Hematopoietic multipotent progenitor cell treated with erythropoietin and hydrocortisone succinate and interleukin-3 and kit ligand, for 8 days (in vitro differentiated cells): ENCODE measurements at regions not wholly inside any gene's neighbourhood (a gene's known extent, or its start where the extent isn't known, plus 50 kb on each side); places are given as distances from the start of the nearest gene placed in this dataset.

Experiments
- DNase-seq: peaks from one replicate; pipeline ENCODE4 v3.0.0-alpha.2; 2015

DNA sequence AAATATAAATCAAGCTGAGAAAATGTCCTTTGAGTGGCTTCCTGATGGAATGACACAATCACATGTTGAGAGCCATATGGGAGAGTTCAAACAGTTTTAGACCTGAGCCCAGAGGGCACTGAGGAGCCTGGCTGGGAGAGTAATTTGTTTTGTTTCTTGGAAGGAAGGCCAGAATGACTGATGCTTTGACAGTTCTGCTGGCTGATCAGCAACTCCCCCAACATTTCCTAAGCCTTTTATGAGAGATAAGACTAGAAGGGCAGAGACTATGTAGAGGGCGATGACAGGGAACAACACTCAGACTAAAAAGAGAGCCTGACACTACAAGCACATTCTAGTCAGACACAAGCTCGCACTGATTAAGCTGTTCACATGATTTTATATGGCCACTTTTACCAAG is 169.2 kb downstream of the COX7C start:
- no peak for DNase-seq

DNA sequence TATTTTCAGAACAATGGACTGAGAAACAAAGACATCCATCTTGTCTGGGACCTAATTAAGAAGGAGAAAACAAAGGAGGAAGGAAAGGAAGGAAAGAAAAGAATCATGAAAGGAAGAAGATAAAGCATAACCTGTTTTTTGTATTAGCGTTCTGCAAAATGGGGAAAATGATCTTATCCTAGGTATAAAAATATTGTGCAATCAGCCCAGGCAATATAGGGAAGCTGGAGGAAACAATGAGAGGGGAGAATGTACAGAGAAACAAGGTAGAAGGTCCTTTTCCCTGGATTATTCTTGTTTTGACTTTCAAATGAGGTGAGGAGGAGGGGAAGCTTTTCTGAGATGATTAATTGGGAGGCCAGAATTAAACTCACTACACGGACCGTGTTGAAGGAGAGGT is 177.9 kb downstream of the COX7C start:
- DNase-seq = no peak

DNA sequence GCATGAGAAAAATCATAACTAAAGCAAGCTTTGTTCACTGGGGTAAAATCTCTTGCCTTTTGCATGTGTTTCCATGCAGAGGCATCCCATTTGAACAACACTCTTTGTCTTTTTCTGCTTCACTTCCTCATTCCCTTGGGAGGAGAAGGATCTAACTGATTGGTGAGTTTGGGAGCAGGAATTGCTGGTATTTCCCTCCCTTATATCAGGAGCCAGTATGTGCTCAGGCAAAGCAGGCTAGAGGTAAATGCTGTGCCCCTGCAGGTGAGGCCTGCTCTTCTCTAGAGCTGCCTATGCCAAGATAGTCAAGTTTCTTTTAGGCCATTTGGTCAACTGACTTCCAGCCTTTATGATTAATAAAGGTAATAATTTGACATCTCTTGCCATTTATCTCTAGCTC is 179.9 kb downstream of the COX7C start:
- no peak for DNase-seq

DNA sequence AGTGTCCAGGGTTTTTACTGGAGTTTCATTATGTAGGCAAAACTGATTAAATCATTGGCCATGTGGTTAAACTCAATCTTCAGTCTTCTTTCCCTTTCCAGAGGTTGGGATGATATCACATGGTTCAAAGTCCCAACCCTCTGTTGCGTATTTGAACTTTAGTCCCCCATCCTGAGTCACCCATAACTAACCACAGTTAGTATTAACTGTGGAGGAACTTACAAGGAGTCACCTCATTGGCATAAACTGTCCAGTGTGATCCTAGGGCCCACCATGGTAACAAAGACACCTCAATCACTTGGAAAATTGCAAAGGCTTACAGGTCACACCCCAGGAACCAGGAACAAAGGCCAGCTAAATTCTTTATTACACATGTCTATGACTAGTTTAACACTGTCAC is 188.5 kb downstream of the COX7C start:
- no peak for DNase-seq

DNA sequence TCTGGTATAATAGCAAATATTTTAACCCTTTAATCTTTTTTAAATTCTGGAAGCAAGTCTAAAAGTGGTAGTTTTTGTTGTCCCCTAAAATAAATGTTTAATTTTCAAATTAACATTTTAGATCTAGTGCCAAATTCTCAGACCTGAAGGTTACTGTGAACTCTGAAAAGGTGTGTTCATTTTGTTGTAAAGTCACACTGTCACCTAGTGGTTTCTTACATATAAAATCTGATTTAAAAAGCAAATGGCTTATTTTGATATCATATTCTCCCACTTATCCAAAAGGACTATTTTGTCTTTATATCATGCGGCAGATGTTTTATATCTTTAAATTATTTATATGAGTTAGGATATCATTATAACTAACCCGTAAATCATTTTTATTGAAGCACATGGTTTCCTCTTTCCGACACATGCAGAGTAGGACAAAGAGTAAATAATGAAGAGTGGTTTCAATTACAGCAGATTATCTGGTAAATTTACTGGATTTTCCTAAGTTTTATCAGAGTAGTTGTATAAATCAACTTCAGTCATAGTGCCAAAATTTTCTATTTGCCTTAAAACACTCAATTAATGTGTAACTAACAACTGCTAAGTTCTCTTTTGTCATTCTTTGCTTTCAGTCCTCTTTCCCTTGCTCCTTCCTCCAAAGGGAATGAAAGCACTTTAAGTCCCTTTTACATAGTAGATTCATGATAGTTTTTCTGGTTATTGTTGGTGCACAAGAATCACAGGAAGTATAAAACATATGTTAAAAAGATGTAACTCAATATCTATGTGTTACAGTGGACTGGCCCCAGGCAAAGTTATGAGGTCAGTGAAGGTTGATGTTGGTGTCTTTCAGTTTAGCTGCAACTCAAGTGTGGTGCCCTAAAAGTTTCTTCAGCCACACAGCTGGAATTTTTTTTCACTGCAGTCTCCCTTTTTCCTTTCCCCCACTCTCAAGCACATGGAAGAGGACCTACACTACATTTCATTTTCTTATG is 189.6 kb downstream of the COX7C start:
- DNase-seq = no peak

DNA sequence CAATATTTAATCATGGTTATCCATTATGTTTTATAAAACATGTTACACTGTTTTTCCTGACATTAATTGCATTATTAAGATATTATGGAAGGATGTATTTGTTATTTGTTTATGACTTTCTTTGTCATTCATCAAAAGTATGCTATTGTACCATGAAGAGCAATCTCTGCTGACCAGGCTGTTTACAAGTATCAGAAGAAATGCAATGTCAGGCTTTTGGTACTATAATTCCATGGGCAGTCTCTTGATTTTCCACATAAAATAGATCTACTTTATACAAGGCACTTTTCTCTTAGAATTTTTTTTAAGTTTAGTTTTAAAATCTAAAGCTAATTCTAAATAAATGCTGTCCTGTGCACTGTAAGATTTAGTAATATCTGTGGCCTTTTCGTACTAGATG is 196.6 kb downstream of the COX7C start:
- DNase-seq = no peak

DNA sequence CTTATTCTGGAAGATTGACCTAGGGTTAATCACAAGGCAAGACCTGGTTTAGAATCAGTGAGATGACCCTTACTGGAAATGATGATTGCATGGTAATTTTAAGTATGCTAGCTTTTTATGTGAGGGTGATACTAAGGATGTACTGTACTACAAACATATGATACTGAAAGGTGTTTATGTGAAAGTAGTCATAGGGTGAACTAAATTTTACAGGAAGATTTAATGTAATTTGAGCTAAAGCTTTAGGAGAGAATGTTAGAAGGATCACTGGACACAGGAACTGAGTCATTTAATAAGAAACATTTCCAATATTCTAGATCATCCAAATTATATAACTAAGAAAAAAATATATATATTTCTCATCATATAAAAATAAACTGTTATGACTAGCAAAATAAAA is 197.2 kb downstream of the COX7C start:
- DNase-seq = no peak

DNA sequence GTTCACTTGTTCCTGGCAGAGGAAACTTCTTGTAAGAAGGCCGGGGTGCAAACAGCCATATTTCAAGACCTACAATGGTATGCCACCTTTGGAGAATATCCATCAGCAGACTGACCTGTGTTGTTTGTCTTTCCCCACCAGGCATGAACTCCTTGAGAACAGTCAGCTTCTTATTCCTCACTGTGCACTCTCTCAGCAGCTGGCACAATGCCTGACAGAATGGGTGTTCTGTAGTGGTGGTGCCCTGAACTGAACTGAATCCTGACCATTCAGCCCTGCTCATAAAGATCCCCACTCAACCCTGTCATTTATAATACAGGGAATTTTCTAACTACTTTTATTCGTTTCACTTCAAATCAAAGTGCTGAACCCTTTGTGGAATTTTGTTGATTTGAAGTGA is 206.9 kb downstream of the COX7C start:
- no peak for DNase-seq

DNA sequence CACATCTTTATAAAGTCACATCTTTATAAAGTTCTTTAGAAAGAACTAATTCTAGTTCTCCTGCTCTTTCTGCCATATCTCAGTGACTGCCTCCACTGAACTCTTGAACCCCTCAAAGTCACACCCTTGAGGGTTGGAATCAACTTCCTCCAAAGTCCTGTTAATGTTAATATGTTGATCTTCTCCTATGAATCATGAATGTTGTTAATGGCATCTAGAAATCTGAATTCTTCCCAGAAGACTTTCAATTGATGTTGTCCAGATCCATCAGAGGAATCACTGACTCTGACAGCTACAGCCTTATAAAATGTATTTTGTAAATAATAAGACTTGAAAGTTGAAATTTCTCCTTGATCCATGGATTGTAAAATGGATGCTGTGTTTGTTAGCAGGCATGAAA is 213.4 kb downstream of the COX7C start:
- DNase-seq = no peak

DNA sequence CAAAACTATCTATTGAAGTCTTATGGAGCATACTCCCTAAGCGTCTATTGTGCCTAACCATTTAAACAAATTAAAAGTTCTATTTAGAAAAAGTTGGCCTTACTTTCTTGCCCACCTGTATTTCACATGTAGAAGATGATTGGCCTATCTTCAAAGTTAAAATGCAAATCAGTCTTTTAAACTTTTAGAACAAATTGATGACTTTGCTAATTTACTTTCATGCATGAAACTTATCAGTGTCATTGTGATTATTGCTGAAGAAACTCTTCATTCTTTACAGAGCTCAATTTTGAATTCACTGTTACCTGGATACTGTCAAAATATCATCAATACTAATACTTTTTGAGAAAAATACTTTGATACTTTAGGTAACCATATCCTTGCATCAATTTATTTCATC is 216.1 kb downstream of the COX7C start:
- DNase-seq = no peak

DNA sequence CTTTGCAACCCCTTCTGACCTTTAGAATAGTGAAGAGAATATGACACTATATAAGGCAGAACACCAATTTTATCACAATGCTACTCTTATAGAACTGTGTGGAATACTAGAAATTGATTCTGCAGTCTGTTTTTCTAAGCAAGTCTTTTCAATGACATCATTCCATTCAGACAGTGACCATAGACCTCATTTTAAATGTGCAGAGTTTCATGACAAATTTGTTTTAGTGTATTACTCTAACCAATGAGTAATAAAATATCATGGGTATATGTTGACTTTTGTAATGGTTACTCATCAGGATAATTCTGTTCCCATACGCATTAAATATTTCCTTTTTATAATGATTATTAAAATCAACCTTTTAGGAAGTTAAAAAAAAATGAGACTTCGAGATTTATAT is 219.9 kb downstream of the COX7C start:
- DNase-seq = no peak

DNA sequence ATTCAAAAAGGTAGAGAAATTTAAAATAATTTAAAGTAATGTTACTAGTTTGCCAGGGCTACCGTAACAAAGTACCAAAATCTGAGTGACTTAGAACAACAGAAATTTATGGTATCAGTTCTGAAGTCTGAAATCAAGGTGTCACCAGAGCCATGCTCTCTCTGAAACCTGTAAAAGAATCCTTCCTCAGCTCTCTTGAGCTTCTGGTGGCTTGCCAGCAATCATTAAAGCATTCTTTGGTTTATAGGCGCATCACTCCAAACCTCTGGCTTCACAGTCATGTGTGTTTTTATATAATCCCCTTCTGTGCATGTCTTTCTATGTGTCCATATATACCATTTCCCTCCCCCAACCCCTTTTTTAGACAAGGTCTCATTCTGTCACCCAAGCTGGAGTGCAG is 220.3 kb downstream of the COX7C start:
- DNase-seq = no peak

DNA sequence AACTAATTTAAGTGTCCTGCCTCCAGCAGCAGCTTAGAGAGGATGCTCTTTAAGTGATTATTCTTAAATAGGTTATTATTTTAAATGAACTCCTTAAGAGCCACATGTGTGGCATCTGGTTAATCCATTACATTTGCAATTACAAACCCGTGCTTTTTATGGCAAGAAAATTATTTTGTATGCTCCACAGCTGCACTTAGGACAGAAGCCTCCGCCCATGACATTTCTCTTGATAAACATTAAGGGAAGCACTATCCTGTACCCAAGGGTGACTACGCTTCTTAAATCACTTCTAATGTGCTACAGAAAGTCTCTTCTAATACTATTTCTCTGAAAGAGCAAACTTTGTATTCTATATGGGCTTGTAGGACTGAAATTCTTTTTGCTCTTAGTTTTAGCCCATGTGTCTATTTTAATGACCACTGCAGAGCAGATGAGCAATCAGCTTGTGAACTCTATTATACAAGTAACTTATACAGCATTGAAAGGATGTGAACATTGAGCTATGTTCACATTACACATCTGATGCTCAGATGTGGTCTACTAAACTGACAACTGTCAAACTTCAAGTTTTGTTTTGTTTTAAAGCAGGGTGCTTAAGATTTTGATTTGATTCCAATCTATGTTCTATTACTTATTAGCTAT is 223.4 kb downstream of the COX7C start:
- no peak for DNase-seq

DNA sequence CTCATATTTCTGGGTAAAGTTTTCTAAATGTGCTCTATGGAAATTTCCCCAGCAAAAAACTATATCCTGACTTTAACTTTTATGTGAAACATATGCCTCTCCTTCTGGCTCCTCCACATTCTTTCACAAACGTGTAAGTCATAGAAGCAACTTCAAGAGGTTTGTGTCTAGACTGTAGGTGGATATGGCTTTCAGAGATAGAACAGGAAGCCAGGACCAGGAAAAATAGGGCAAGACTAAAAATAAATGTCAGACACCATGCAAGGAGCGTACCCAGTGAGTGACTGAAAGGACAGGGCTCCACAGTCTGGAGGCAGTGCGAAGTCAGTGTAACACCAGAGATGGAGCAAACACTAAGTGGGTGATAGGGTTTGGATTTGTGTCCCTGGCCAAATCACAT is 240.7 kb downstream of the COX7C start:
- DNase-seq = no peak

DNA sequence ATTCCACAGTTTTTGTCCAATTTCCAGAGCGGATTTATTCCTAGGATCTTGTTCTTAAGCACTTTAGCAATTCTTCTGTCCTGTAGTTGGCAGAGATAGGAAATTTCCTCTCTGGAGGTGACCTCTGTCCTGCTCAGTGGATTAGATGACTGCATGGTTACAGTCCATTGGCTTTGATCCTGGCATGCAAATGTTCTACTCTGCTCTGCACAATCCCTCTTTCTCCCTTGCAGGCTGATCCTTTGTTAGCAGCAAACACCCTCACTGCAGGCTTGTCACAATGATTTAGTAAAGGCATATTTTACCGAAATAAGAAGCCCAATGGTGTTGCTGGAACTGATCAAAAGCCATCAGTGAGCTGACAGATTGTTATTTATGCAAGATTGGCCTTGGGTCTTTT is 243.8 kb downstream of the COX7C start:
- DNase-seq = no peak

DNA sequence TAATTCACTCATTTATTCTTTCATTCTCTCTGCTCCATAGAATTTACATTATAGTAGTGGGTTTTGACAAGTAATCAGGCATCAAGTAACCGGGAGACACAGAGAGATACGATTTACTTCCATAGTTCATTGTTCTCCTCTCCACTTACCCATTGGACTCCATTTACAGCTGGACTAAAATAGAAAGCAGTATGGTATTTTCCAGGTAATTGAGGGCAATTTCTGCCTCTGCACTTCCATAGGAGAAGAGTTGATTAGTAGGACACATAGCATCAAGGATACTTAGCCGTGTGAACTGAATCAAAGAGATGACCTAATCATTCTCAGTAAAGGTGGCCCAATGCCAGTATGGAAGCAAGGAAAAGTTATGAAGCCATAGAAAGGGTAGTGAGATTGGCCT is 244.4 kb downstream of the COX7C start:
- no peak for DNase-seq

DNA sequence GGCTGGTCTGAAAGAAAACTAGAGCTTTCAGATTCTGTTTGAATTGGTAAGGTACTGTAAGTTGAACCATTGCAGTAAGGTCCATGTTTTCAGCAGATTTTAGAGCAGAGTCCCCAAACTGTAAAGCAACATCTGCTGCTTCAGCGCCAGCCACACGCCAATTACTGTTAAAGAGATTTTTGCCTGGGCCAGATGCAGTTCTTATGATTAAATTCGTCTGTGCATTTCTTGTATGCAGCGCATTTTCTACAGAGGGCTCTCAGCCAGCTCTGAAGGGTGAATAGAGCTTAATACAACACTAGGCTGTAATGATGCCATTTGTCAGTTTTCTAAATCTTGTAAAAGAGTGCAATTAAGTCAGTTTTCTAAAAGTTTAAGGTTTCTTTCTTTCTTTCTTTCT is 246.3 kb downstream of the COX7C start:
- DNase-seq = no peak

DNA sequence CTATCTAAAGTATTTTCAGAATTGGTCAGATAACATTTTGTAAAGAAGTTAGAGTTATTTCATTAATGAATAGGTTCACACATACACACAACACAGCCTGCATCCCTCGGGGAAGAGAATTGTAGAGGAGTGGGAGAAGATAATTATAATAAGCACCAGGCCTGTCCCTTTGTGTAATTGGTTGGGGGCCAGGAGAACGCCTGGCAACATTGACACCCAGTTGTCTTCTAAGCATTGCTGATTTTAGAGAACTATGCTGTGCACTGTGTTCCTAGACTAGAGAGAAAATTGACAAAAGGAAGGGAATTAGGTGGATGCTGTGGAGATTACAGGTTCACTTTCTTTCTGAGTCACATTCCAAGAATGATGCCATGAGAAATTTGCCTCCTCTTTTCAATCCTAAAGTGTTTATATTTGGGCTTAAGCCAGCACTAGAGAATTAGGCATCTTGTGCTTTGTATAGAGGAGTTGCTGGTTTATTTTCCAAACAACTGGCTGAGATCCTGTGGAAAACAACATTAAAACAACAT is 247.6 kb downstream of the COX7C start:
- no peak for DNase-seq

DNA sequence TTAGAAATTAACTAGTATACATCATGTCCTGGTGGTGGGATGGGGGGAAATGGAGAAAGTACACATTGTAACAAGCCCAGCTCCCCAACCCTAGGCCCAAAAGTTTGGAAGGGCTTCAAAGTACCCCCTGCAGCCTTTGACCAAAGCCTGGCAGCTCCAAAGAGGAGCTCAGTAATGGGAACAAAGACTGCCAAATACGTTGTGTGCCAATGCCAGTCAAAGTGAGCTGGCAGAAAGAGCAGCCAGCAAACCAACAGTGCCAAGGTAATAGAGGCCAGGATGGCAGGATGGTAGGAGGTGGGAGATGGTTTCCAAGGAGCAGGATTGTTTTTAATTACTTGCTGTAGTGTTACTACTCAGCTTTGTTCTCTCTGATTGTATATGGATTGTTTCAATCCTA is 248.3 kb downstream of the COX7C start:
- DNase-seq = no peak

DNA sequence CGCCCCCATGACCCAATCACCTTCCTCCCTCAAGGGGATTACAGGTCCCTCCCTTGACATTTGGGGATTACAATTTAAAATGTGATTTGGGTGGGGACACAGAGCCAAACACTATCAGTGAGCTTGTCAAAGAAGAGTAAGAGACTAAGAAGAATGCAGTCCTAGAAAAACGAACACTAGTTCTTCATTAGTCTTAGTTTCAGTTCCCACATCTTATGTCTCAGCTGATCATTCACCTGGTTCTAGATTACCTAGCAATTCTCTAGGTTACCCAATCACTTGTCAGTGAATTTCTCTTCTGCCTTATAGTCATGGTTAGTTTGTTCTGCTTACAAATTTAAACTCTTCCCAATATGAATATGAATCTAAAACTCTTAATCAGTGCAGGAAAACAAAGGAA is 251.5 kb downstream of the COX7C start:
- no peak for DNase-seq

DNA sequence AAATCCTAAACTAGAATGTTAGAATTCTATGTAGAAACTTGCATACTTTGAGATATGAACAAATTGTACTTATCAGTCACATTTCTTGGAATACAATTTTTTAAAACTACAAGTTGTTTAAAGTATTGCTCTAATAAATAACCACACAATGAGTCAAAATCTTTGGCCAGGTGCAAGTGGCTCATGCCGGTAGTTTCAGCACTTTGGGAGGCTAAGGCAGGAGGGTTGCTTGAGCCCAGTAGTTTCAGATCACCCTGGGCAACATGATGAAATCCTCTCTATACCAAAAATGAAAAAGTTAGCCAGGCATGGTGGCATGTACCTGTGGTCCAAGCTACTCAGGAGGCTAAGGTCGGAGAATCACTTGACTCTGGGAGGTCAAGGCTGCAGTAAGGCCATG is 257.8 kb downstream of the COX7C start:
- DNase-seq = no peak

DNA sequence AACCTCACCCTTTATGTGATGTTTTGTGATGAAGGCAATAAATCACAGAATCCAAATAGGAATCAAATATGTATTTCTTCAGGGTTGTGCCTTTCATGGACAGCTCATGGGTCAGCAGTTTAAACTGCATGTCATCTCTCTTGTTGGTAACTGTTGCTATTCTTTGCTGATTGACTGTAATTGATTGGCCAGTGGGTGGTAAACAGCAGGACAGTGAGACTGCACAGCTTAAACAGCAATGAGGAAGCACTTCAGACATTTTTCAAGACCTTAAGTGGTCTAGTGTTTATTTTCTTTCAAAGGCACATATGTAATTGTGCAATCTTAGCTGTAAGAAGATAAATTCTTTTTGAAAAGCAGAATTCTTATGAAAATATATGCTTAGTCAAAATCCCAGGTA is 260.5 kb downstream of the COX7C start:
- no peak for DNase-seq

DNA sequence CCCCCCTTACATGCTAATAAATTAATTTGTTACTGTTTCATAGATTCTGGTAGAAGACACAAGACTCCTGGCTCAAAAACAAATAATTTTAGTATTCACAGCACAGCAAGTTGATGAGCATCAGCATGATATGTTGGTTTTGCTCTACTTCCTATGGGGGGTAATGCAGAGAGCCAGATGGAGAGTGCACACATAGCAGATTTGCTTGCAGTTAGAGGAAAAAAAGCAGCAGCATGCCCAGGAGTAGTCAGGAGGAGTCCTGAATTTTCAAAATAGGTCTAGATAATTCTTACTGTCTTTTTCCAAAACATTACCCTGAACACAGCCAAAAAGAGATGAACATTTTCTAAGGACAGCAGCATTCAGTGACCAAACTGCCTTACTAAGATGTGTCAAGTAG is 261.3 kb downstream of the COX7C start:
- no peak for DNase-seq

DNA sequence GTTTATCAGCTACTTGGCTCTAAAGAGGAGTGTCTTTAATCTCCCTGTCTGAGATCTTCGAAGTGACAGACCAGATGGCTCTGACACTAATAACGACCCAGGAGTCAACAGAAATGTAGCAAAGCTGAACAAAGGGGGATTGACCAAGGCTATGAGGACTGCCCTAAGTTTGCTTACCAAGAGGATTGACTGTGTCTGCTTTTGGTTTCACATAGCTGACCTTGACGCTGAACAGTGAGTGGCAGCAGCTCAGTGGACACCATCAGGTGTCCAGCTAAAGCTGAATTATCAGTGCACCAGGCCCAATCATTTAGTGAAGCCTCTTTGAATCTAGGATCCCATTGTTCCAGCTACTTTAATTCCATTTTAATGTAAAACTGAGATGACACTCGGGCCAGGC is 262.6 kb downstream of the COX7C start:
- DNase-seq = no peak
